K562 (cell line): ENCODE measurements at regions not wholly inside any gene's neighbourhood (a gene's known extent, or its start where the extent isn't known, plus 50 kb on each side); places are given as distances from the start of the nearest gene placed in this dataset.

Experiments
- ATAC-seq: fragments of 200-7000 bp; cut with Tn5 transposase; 3 replicates; pipeline ENCODE4 v1.9.1; 2020; ENCODE audit warnings: moderate library complexity
- BruUV-seq: library from RNA; stranded (reverse); fragments of 400-500 nt; replicated peaks from 2 replicates; lab custom pipeline; 2021; lab: Mats Ljungman, UMichigan
- CTCF ChIA-PET: fragments of 300-600 bp; formaldehyde crosslinking; extraction: SDS; loops from one replicate; lab custom pipeline; 2021; ENCODE audit warnings: low intra/inter-chr PET ratio; lab: Yijun Ruan, JAX
- POLR2A ChIA-PET: fragments of 300-600, 350-650 bp; sonication (Branson Sonifier 250); formaldehyde crosslinking; extraction: SDS; loops from one replicate; lab custom pipeline; 2021; ENCODE audit warnings: antibody characterized with exemption, inconsistent platforms; lab: Yijun Ruan, JAX
- DNase-seq, 4 experiments: peaks; one replicate each; pipeline versions ENCODE4 v3.0.0 to v3.0.0-alpha.2; 2011 to 2018; ENCODE audit warnings: low spot score in 3 of 4, mixed read lengths in 3 of 4; ENCODE audit errors: extremely low read depth in 1 of 4
- FAIRE-seq: peaks from 2 replicates; lab custom pipeline; 2011; peaks lifted over from hg19 to GRCh38; lab: Jason Lieb, UNC
- H2AFZ ChIP-seq: 2 replicates; pipeline ENCODE4 v1.6.0; 2011; ENCODE audit warnings: low read depth, low read length, control low read depth, inconsistent platforms
- H3K27ac ChIP-seq: fragments of 200-600 bp; 3 replicates; pipeline ENCODE4 v1.8.0; 2011; ENCODE audit warnings: low read depth, mild to moderate bottlenecking, control low read depth, inconsistent platforms, low read length, moderate library complexity, mixed read lengths; ENCODE audit errors: extremely low read depth
- H3K27me3 ChIP-seq, 2 experiments: fragments of 300-600 bp in 1 of 2; 2 replicates in 1 of 2; 3 replicates in 1 of 2; pipeline versions ENCODE4 v1.6.0 to v1.8.0; 2011; ENCODE audit warnings: inconsistent platforms in 2 of 2, low read length in 2 of 2, mild to moderate bottlenecking in 1 of 2, mixed read lengths in 1 of 2, moderate library complexity in 1 of 2; ENCODE audit not compliant: control insufficient read depth in 2 of 2, insufficient read depth in 2 of 2
- H3K36me3 ChIP-seq: fragments of 300-600 bp; 3 replicates; pipeline ENCODE4 v1.8.0; 2011; ENCODE audit warnings: mild to moderate bottlenecking, low read length, inconsistent platforms; ENCODE audit not compliant: control insufficient read depth, insufficient read depth
- H3K4me1 ChIP-seq, 2 experiments: fragments of 200-600 bp in 1 of 2; replicated peaks in 1 of 2; 2 replicates in 1 of 2; 3 replicates in 1 of 2; pipeline versions ENCODE4 v1.5.1 to v1.8.0; 2011; ENCODE audit warnings: inconsistent platforms in 2 of 2, low read length in 2 of 2, mild to moderate bottlenecking in 1 of 2, mixed read lengths in 1 of 2, moderate library complexity in 1 of 2; ENCODE audit not compliant: control insufficient read depth in 2 of 2, insufficient read depth in 2 of 2
- H3K4me2 ChIP-seq: 2 replicates; pipeline ENCODE4 v1.6.1; 2011; ENCODE audit warnings: low read length, control low read depth, inconsistent platforms, mixed read lengths; ENCODE audit not compliant: insufficient read depth
- H3K4me3 ChIP-seq: fragments of 200-600 bp; sonication (generic), shearing (Covaris generic); 2 replicates; pipeline ENCODE4 v1.5.1; 2016; ENCODE audit warnings: control low read depth, inconsistent platforms
- H3K79me2 ChIP-seq: fragments of 200-600 bp; 3 replicates; pipeline ENCODE4 v1.8.0; 2011; ENCODE audit warnings: low read length, inconsistent platforms; ENCODE audit not compliant: control insufficient read depth, insufficient read depth
- H3K9ac ChIP-seq, 2 experiments: 2 replicates each; pipeline versions ENCODE4 v1.6.0 to v1.6.1; 2011; ENCODE audit warnings: low read depth in 2 of 2, low read length in 2 of 2, control low read depth in 1 of 2, inconsistent platforms in 1 of 2, mild to moderate bottlenecking in 1 of 2, mixed read lengths in 1 of 2; ENCODE audit not compliant: insufficient read depth in 1 of 2
- H3K9me1 ChIP-seq: one replicate; pipeline ENCODE4 v1.6.0; 2011; ENCODE audit warnings: inconsistent platforms, mild to moderate bottlenecking, low read length, moderate library complexity; ENCODE audit not compliant: control insufficient read depth, insufficient read depth
- H3K9me3 ChIP-seq: replicated peaks from 2 replicates; pipeline ENCODE4 v1.5.1; 2011; ENCODE audit warnings: low read depth, low read length, inconsistent platforms; ENCODE audit not compliant: control insufficient read depth, insufficient read depth
- H4K20me1 ChIP-seq: replicated peaks from 2 replicates; pipeline ENCODE4 v1.6.1; 2011; ENCODE audit warnings: low read length, inconsistent platforms, mixed read lengths; ENCODE audit not compliant: control insufficient read depth, insufficient read depth
- CTCFL ChIP-seq: IDR thresholded peaks from 2 replicates; pipeline ENCODE4 v1.6.1; 2011; ENCODE audit warnings: borderline replicate concordance, low read depth, mild to moderate bottlenecking, moderate library complexity, low read length; ENCODE audit not compliant: insufficient read depth, poor library complexity, severe bottlenecking
- ETV6 ChIP-seq, 3 experiments: fragments of 150-350 bp in 1 of 3; sonication (generic) in 1 of 3; formaldehyde crosslinking in 1 of 3; IDR thresholded peaks; 2 replicates each; pipeline versions ENCODE4 v1.6.1 to v1.8.0; 2014 to 2022; ENCODE audit warnings: borderline replicate concordance in 2 of 3, low read depth in 2 of 3, antibody characterized with exemption in 1 of 3, low read length in 1 of 3, mild to moderate bottlenecking in 1 of 3, missing genetic modification reagents in 1 of 3
- HBP1 ChIP-seq: fragments of 450-650 bp; formaldehyde crosslinking; IDR thresholded peaks from 2 replicates; pipeline ENCODE4 v1.4.0; 2022; ENCODE audit warnings: missing genetic modification characterization
- HDAC1 ChIP-seq, 2 experiments: fragments of 450-650 bp; IDR thresholded peaks; 2 replicates each; pipeline ENCODE4 v1.6.1; 2016 to 2017; ENCODE audit warnings: inconsistent platforms in 1 of 2, mild to moderate bottlenecking in 1 of 2, moderate library complexity in 1 of 2
- HOMEZ ChIP-seq: fragments of 250-450 bp; sonication (Bioruptor Pico); IDR thresholded peaks from 2 replicates; pipeline ENCODE4 v1.4.0; 2020; ENCODE audit warnings: mild to moderate bottlenecking, moderate library complexity
- NBN ChIP-seq: fragments of 450-650 bp; IDR thresholded peaks from 2 replicates; pipeline ENCODE4 v1.6.1; 2016; ENCODE audit warnings: low read depth, mild to moderate bottlenecking
- NFYB ChIP-seq: IDR thresholded peaks from 2 replicates; pipeline ENCODE4 v1.6.1; 2011; ENCODE audit warnings: mild to moderate bottlenecking, moderate library complexity; ENCODE audit not compliant: insufficient read length; ENCODE audit errors: extremely low read depth
- RBM15 ChIP-seq: fragments of 200-400 bp; formaldehyde crosslinking; IDR thresholded peaks from 2 replicates; pipeline ENCODE4 v1.6.1; 2018; ENCODE audit warnings: mild to moderate bottlenecking, low read length, moderate library complexity; ENCODE audit not compliant: insufficient read depth
- TCFL5 ChIP-seq: fragments of 250-450 bp; sonication (Bioruptor Pico); conservative IDR thresholded peaks from 2 replicates; pipeline ENCODE4 v1.6.1; 2021; ENCODE audit warnings: mild to moderate bottlenecking, moderate library complexity, matching md5 sums
- ZNF707 ChIP-seq: fragments of 250-450 bp; sonication (Bioruptor Pico); conservative IDR thresholded peaks from 2 replicates; pipeline ENCODE4 v1.8.0; 2022; ENCODE audit warnings: inconsistent platforms, mild to moderate bottlenecking, moderate library complexity
- WGBS: fragments of 100-300 bp; shearing (Covaris generic); methylation state at CpG from one replicate; pipeline ENCODE4 v1.1.6; 2016; ENCODE audit warnings: low coverage, mixed read lengths; ENCODE audit not compliant: insufficient coverage; ENCODE audit errors: missing lambda C conversion rate; 5-methylcytosine and 5-hydroxymethylcytosine counted together
- in situ Hi-C: fragments of 300-500 bp; cut with MboI; formaldehyde crosslinking; loops from 4 replicates; pipeline ENCODE4 v1.15.0; 2018; ENCODE audit warnings: inconsistent platforms, mixed read lengths
- intact Hi-C: fragments of 100-400 bp; cut with micrococcal nuclease; formaldehyde crosslinking; loops from 2 replicates; pipeline ENCODE4 v1.14.2; 2022
- TF ChIP-seq, protein P1 (sequence below), 2 experiments: fragments of 250-450 bp in 1 of 2; fragments of 450-650 bp in 1 of 2; sonication (Bioruptor Pico) in 1 of 2; IDR thresholded peaks; 2 replicates each; pipeline versions ENCODE4 v1.6.1 to v1.8.0; 2016 to 2021; ENCODE audit warnings: mild to moderate bottlenecking in 2 of 2, moderate library complexity in 2 of 2, missing compliant biosample characterization in 1 of 2, missing genetic modification characterization in 1 of 2

GRCh38 chr2:6475155-6475940 is 390.4 kb downstream of the CMPK2 start (continued):
- TF ChIP-seq HBP1 (CRISPR knock-in tag): no peak
- TF ChIP-seq, all 486 proteins: peak for 0

DNA sequence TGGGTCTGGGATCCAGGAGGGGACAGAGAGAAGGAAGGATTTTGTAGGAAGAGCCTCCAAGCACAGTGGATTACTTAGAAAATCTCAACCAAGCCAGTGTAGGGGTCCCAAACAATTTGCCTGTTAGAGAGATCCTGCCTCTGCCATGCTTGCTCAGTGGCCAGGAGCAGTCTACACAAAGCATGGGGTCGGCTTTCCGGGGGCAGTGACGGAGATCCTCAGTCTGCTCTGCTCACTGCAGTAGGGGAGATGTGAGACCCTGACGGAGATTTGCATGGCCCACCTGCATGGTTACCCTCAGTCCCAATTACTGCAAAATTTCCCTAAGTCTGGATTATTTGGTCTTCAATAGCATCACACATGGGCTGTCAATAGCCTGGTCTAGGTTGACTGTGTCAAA is 385.2 kb downstream of the CMPK2 start:
- H2AFZ ChIP-seq: no peak overlapping the region
- no peaks in the 10 kb centered on the region for H3K4me1 ChIP-seq
- H3K4me2 ChIP-seq: no peak overlapping the region
- no peaks in the 10 kb centered on the region for H3K9me3 ChIP-seq
- no peaks in the 10 kb centered on the region for H3K79me2 ChIP-seq
- FAIRE-seq (no peak), ATAC-seq (no peak), DNase-seq (no peak)
- no peaks in the 10 kb centered on the region for H3K9me1 ChIP-seq
- 0% methylated on average over 4 of the region's 4 CpGs for WGBS
- POLR2A ChIA-PET: no interaction called here
- in situ Hi-C loops: no loop called here
- no peak overlapping the region for H3K4me3 ChIP-seq
- no TSS peak for BruUV-seq
- no peaks in the 10 kb centered on the region for H4K20me1 ChIP-seq
- no peak overlapping the region for H3K9ac ChIP-seq
- CTCF ChIA-PET: no interaction called here
- H3K27ac ChIP-seq: no peak overlapping the region
- intact Hi-C loops: no loop called here
- H3K36me3 ChIP-seq: no peaks in the 10 kb centered on the region
- H3K27me3 ChIP-seq: no peaks in the 10 kb centered on the region
- TF ChIP-seq ETV6 (IDR thresholded peaks at IDR 0.05; ENCODE audit: borderline replicate concordance in 1 of 2, low read depth in 2 of 2, low read length in 1 of 2) (no peak), ETV6 (CRISPR knock-in tag; IDR thresholded peaks at IDR 0.05; ENCODE audit: borderline replicate concordance) (no peak), HDAC1 (IDR thresholded peaks at IDR 0.05) (no peak), NFYB (no peak), TCFL5 (no peak), NBN (no peak), CTCFL (no peak), ZNF707 (CRISPR knock-in tag) (no peak), HOMEZ (no peak), RBM15 (no peak)
- TF ChIP-seq, protein P1, sequence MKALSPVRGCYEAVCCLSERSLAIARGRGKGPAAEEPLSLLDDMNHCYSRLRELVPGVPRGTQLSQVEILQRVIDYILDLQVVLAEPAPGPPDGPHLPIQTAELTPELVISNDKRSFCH (CRISPR knock-in tag; IDR thresholded peaks at IDR 0.05): no peak
- TF ChIP-seq, protein P1 (tag; IDR thresholded peaks at IDR 0.05): no peak
